ENCODE measurements at regions not wholly inside any gene's neighbourhood (a gene's known extent, or its start where the extent isn't known, plus 50 kb on each side); places are given as distances from the start of the nearest gene placed in this dataset.

DNA sequence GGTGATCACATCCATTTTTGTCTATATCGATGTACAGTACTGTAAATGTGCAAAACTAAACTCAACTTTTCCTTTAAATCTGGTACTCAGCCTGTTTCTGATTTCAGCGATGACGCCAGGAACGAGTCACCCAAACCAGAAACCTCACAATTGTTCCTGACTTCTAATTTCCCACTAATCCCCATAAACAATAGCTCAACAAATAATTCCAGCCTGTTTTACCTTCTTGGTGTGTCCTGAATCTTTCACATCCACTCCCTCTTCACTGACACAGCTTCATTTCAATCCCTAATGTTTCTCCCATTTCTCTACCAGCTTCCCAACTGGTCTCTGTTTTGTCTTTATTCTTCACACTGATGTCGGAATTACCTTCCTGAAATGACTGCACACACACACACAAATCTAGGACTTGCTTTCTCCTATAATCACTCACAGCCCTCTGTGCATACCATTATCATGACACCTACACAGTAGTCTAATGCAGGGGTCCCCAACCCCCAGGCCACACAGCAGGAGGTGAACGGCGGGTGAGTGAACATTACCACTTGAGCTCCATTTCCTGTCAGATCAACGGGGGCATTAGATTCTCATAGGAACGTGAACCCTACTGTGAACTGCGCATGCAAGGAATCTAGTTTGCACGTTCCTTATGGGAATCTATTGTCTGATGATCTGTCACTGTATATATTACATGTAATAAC, 97.8 kb upstream of the SLC30A5 start:
- CTCF ChIA-PET: interaction anchor here (0.9 to 1.2 kb wide), 2 partner anchors 11 to 12 kb away, joined by 5 read pairs; no protein-coding TSS in a partner anchor
- Histone ChIP-seq H3K27ac (ENCODE audit: extremely low read depth, low read depth, low read length) (no peak overlapping the region), H3K36me3 (ENCODE audit: control insufficient read depth in 2 of 2, insufficient read depth in 1 of 2, low read length in 2 of 2) (no peaks in the 10 kb centered on the region), H3K4me3 (ENCODE audit: low read depth, low read length) (no peak overlapping the region), H3K9me3 (ENCODE audit: control insufficient read depth, insufficient read depth, low read depth, low read length) (no peaks in the 10 kb centered on the region), H3K4me1 (ENCODE audit: control insufficient read depth, insufficient read depth, low read length) (no peaks in the 10 kb centered on the region)
- TF ChIP-seq MEIS1 (CRISPR knock-in tag; IDR thresholded peaks at IDR 0.05; ENCODE audit: borderline replicate concordance): no peak
- TF ChIP-seq, protein P1, sequence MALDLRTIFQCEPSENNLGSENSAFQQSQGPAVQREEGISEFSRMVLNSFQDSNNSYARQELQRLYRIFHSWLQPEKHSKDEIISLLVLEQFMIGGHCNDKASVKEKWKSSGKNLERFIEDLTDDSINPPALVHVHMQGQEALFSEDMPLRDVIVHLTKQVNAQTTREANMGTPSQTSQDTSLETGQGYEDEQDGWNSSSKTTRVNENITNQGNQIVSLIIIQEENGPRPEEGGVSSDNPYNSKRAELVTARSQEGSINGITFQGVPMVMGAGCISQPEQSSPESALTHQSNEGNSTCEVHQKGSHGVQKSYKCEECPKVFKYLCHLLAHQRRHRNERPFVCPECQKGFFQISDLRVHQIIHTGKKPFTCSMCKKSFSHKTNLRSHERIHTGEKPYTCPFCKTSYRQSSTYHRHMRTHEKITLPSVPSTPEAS (tag by site-specific recombination; IDR thresholded peaks at IDR 0.05): no peak
- TF ChIP-seq ZNF48 (tag by site-specific recombination; IDR thresholded peaks at IDR 0.05): no peak
- no peak for TF ChIP-seq ZNF37A (tag by site-specific recombination; IDR thresholded peaks at IDR 0.05)
- TF ChIP-seq, protein P2, sequence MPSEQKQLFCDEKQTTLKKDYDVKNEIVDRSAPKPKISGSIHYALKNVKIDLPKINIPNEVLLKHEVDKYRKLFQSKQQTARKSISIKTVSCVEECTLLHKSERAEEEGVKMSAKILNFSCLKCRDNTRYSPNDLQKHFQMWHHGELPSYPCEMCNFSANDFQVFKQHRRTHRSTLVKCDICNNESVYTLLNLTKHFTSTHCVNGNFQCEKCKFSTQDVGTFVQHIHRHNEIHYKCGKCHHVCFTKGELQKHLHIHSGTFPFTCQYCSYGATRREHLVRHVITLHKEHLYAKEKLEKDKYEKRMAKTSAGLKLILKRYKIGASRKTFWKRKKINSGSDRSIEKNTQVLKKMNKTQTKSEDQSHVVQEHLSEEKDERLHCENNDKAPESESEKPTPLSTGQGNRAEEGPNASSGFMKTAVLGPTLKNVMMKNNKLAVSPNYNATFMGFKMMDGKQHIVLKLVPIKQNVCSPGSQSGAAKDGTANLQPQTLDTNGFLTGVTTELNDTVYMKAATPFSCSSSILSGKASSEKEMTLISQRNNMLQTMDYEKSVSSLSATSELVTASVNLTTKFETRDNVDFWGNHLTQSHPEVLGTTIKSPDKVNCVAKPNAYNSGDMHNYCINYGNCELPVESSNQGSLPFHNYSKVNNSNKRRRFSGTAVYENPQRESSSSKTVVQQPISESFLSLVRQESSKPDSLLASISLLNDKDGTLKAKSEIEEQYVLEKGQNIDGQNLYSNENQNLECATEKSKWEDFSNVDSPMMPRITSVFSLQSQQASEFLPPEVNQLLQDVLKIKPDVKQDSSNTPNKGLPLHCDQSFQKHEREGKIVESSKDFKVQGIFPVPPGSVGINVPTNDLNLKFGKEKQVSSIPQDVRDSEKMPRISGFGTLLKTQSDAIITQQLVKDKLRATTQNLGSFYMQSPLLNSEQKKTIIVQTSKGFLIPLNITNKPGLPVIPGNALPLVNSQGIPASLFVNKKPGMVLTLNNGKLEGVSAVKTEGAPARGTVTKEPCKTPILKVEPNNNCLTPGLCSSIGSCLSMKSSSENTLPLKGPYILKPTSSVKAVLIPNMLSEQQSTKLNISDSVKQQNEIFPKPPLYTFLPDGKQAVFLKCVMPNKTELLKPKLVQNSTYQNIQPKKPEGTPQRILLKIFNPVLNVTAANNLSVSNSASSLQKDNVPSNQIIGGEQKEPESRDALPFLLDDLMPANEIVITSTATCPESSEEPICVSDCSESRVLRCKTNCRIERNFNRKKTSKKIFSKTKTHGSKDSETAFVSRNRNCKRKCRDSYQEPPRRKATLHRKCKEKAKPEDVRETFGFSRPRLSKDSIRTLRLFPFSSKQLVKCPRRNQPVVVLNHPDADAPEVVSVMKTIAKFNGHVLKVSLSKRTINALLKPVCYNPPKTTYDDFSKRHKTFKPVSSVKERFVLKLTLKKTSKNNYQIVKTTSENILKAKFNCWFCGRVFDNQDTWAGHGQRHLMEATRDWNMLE (tag by site-specific recombination; conservative IDR thresholded peaks at IDR 0.05; ENCODE audit: low read depth): no peak
- TF ChIP-seq GLI4 (tag by site-specific recombination; IDR thresholded peaks at IDR 0.05): no peak
- TF ChIP-seq, protein P3, sequence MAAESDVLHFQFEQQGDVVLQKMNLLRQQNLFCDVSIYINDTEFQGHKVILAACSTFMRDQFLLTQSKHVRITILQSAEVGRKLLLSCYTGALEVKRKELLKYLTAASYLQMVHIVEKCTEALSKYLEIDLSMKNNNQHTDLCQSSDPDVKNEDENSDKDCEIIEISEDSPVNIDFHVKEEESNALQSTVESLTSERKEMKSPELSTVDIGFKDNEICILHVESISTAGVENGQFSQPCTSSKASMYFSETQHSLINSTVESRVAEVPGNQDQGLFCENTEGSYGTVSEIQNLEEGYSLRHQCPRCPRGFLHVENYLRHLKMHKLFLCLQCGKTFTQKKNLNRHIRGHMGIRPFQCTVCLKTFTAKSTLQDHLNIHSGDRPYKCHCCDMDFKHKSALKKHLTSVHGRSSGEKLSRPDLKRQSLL (tag by site-specific recombination; IDR thresholded peaks at IDR 0.05): no peak
- TF ChIP-seq, protein P4, sequence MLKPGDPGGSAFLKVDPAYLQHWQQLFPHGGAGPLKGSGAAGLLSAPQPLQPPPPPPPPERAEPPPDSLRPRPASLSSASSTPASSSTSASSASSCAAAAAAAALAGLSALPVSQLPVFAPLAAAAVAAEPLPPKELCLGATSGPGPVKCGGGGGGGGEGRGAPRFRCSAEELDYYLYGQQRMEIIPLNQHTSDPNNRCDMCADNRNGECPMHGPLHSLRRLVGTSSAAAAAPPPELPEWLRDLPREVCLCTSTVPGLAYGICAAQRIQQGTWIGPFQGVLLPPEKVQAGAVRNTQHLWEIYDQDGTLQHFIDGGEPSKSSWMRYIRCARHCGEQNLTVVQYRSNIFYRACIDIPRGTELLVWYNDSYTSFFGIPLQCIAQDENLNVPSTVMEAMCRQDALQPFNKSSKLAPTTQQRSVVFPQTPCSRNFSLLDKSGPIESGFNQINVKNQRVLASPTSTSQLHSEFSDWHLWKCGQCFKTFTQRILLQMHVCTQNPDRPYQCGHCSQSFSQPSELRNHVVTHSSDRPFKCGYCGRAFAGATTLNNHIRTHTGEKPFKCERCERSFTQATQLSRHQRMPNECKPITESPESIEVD (tag by site-specific recombination; IDR thresholded peaks at IDR 0.05): no peak
- no peak for TF ChIP-seq ZNF416 (tag by site-specific recombination; IDR thresholded peaks at IDR 0.05)
- no peak for TF ChIP-seq ZNF596 (tag by site-specific recombination; IDR thresholded peaks at IDR 0.05)
- TF ChIP-seq, protein P5, sequence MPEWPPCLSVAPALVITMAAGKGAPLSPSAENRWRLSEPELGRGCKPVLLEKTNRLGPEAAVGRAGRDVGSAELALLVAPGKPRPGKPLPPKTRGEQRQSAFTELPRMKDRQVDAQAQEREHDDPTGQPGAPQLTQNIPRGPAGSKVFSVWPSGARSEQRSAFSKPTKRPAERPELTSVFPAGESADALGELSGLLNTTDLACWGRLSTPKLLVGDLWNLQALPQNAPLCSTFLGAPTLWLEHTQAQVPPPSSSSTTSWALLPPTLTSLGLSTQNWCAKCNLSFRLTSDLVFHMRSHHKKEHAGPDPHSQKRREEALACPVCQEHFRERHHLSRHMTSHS (tag by site-specific recombination; IDR thresholded peaks at IDR 0.05): no peak
- no peak for TF ChIP-seq ZNF10 (tag by site-specific recombination; IDR thresholded peaks at IDR 0.05)
- no peak for TF ChIP-seq ZNF521 (tag by site-specific recombination; IDR thresholded peaks at IDR 0.05)
- TF ChIP-seq ZNF324 (tag by site-specific recombination; IDR thresholded peaks at IDR 0.05): no peak
- no peak for TF ChIP-seq ZNF548 (tag by site-specific recombination; IDR thresholded peaks at IDR 0.05)
- no peak for TF ChIP-seq MZF1 (tag by site-specific recombination; IDR thresholded peaks at IDR 0.05; ENCODE audit: borderline replicate concordance)
- TF ChIP-seq, protein P6, sequence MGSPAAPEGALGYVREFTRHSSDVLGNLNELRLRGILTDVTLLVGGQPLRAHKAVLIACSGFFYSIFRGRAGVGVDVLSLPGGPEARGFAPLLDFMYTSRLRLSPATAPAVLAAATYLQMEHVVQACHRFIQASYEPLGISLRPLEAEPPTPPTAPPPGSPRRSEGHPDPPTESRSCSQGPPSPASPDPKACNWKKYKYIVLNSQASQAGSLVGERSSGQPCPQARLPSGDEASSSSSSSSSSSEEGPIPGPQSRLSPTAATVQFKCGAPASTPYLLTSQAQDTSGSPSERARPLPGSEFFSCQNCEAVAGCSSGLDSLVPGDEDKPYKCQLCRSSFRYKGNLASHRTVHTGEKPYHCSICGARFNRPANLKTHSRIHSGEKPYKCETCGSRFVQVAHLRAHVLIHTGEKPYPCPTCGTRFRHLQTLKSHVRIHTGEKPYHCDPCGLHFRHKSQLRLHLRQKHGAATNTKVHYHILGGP (tag by site-specific recombination; IDR thresholded peaks at IDR 0.05): no peak
- no peak for TF ChIP-seq ZNF530 (tag by site-specific recombination; IDR thresholded peaks at IDR 0.05; ENCODE audit: low read depth)
- TF ChIP-seq ZNF214 (tag by site-specific recombination; IDR thresholded peaks at IDR 0.05; ENCODE audit: borderline replicate concordance): no peak
- POLR2A ChIA-PET: interaction anchor here (0.5 kb wide), 1 partner anchor 10 kb away, joined by 3 read pairs; no protein-coding TSS in a partner anchor
